ENCODE measurements at regions not wholly inside any gene's neighbourhood (a gene's known extent, or its start where the extent isn't known, plus 50 kb on each side); places are given as distances from the start of the nearest gene placed in this dataset.

DNA sequence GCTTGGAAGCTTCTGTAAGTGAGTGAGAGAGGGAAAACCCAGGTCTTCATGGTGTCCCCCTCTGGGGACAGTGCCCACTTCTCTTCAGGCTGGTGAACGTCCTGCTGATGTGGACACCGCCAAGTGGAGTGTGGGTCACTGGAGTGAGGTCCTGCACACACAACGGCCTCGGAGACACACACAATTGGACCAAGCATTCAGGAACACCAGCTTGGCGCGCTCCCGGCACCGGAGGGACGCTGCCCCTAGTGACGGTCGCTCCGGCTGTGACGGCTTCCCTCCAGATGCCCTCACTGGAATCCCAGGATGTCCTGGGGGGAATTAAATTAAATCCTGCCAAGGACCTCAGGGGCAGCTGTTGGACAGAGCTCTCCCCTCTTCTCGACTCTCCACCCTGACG, 123.1 kb downstream of the ZNF664 start:
- no peak for DNase-seq
- Mint-ChIP-seq H3K27ac (no peak overlapping the region; a peak in 1 of 7 replicates), H3K4me3 (no peak overlapping the region), H3K27me3 (ENCODE audit: low read depth) (peaks cover 22% of the 10 kb centered on the region), H3K9me3 (peaks cover 7 to 9% of the 10 kb centered on the region in 2 experiments; a peak in 4 of 5 replicates), H3K36me3 (ENCODE audit: insufficient read depth in 1 of 3, low read depth in 3 of 3) (peaks cover 2 to 9% (median 6%) of the 10 kb centered on the region in 3 experiments), H3K4me1 (peaks cover 14 to 23% of the 10 kb centered on the region in 2 experiments)
- no peak overlapping the region for H4K8ac ChIP-seq (replicated peaks; ENCODE audit: insufficient read length, low read depth, low read length)
- H2BK20ac ChIP-seq (ENCODE audit: low read depth, low read length, poor library complexity, severe bottlenecking): no peak overlapping the region
- no peak overlapping the region for H3K9ac ChIP-seq (ENCODE audit: extremely low read depth, insufficient read length, low read length)
- H3K4me1 ChIP-seq (ENCODE audit: insufficient read depth, low read length): no peaks in the 10 kb centered on the region; the same call in 1 of the 2 replicates
- no peak overlapping the region for H3K23ac ChIP-seq (ENCODE audit: insufficient read length, low read depth, low read length)
- H2BK15ac ChIP-seq (ENCODE audit: low read depth, low read length): no peak overlapping the region
- H2AK5ac ChIP-seq (ENCODE audit: insufficient read length, low read length): no peak overlapping the region
- H2BK5ac ChIP-seq (ENCODE audit: insufficient read length, low read length): no peak overlapping the region
- no peaks in the 10 kb centered on the region for H3K27me3 ChIP-seq (ENCODE audit: insufficient read depth, low read length)
- no CpG with 5 or more reads among the region's 15 CpGs for WGBS (ENCODE audit: extremely low coverage, insufficient read length, low lambda C conversion rate)
- H4K20me1 ChIP-seq (ENCODE audit: control insufficient read depth, insufficient read depth, insufficient read length): no peaks in the 10 kb centered on the region
- no peak overlapping the region for H3K56ac ChIP-seq (ENCODE audit: insufficient read length, low read depth, low read length)
- no peak overlapping the region for H3K27ac ChIP-seq (ENCODE audit: insufficient read length, low read depth, low read length)
- TF ChIP-seq, protein P1, sequence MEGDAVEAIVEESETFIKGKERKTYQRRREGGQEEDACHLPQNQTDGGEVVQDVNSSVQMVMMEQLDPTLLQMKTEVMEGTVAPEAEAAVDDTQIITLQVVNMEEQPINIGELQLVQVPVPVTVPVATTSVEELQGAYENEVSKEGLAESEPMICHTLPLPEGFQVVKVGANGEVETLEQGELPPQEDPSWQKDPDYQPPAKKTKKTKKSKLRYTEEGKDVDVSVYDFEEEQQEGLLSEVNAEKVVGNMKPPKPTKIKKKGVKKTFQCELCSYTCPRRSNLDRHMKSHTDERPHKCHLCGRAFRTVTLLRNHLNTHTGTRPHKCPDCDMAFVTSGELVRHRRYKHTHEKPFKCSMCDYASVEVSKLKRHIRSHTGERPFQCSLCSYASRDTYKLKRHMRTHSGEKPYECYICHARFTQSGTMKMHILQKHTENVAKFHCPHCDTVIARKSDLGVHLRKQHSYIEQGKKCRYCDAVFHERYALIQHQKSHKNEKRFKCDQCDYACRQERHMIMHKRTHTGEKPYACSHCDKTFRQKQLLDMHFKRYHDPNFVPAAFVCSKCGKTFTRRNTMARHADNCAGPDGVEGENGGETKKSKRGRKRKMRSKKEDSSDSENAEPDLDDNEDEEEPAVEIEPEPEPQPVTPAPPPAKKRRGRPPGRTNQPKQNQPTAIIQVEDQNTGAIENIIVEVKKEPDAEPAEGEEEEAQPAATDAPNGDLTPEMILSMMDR (conservative IDR thresholded peaks at IDR 0.05): no peak
- no peaks in the 10 kb centered on the region for H3K79me2 ChIP-seq (ENCODE audit: insufficient read depth, low read length)
- no peak overlapping the region for H3T11ph ChIP-seq (ENCODE audit: low read length)
- H3K18ac ChIP-seq (ENCODE audit: insufficient read length, low read depth, low read length): no peak overlapping the region
- no peaks in the 10 kb centered on the region for H3K23me2 ChIP-seq (ENCODE audit: insufficient read length, low read depth, low read length, poor library complexity, severe bottlenecking)
- H3K4ac ChIP-seq (ENCODE audit: low read depth, low read length): no peak overlapping the region
- H2BK120ac ChIP-seq (ENCODE audit: low read depth, low read length, poor library complexity, severe bottlenecking): no peak overlapping the region
- H4K5ac ChIP-seq (ENCODE audit: insufficient read length, low read depth, low read length): no peak overlapping the region
- peaks cover 7% of the 10 kb centered on the region for H3K9me3 ChIP-seq (ENCODE audit: control insufficient read depth, low read depth, low read length)
- H3K14ac ChIP-seq (ENCODE audit: insufficient read depth, low read length): no peak overlapping the region
- no peak overlapping the region for H2BK12ac ChIP-seq (ENCODE audit: insufficient read length, low read depth, low read length)
- H3K4me2 ChIP-seq (ENCODE audit: insufficient read depth, insufficient read length, low read length): no peak overlapping the region
- H4K91ac ChIP-seq (ENCODE audit: insufficient read length, low read depth, low read length): no peak overlapping the region
- no peak overlapping the region for H2AFZ ChIP-seq (ENCODE audit: low read length)
- no peaks in the 10 kb centered on the region for H3K79me1 ChIP-seq (ENCODE audit: insufficient read depth, low read depth, low read length, poor library complexity, severe bottlenecking)

Data from H9 (cell line).